ENCODE measurements at regions not wholly inside any gene's neighbourhood (a gene's known extent, or its start where the extent isn't known, plus 50 kb on each side); places are given as distances from the start of the nearest gene placed in this dataset.

DNA sequence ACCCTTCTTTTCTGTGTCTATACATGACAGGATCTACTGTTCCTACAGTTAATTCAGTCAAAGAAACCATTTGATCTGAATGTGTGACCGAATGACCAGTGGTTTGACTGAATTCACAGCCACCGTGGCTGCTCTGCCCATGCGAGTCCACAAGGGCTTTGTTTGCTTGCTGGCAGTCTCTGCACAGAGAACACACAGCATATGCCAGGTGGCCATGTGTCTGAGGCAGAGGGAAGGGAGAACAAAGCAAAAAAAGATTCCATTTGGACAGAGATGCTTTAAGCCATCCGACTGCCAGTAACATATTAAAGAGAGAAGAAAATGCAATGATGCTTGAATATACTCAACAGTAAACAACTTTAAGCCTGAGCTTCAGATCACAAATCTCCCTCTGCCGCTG lies 737.8 kb upstream of the CXADR start:
- H3K36me3 ChIP-seq = no peaks in the 10 kb centered on the region
- peak in 1 of 2 experiments; percentile 20 for DNase-seq

DNA sequence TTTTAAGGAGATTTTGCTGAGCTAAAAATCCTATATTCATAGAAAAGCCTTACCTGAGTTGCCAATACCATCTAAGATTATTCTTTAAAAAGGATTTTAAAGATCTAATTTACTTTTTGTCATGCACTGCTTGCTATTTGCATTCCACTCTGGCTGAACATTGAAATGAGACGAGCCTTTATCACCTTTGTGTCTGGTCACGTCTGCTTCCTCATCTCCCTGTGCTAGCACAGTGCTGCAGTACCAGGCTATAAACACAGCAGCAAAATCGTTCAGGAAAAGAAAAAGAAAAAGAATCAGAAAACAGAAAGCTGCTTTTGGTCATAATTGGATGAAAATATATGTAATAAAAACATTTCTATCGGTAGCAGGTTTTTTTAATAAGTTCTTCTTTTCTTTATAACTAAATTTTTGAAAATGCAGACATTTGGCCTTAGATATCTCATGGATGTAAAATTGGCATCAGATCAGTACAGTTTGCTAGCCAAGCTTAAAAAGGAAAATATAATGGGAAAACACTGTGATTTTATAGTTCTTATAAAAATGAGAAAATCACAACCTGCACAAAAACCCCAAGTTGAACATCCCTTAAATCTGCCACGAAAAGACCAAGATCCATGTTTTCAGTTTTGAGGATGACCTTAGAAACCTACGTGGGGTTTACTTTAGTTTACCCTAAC lies 735.7 kb upstream of the CXADR start:
- Histone ChIP-seq H3K36me3 (no peaks in the 10 kb centered on the region), H3K9me3 (replicated peaks) (no peaks in the 10 kb centered on the region; the same call in 1 of the 2 replicates), H3K27ac (no peak overlapping the region), H3K27me3 (no peaks in the 10 kb centered on the region), H3K4me1 (peaks cover 9% of the 10 kb centered on the region), H3K4me3 (no peak overlapping the region)
- no peak for DNase-seq

More for the DNA sequence above, 737.8 kb upstream of the CXADR start:
- Histone ChIP-seq H3K27ac (no peak overlapping the region), H3K4me1 (peaks cover 19% of the 10 kb centered on the region), H3K4me3 (no peak overlapping the region), H3K9me3 (replicated peaks) (no peaks in the 10 kb centered on the region), H3K27me3 (no peaks in the 10 kb centered on the region)

DNA sequence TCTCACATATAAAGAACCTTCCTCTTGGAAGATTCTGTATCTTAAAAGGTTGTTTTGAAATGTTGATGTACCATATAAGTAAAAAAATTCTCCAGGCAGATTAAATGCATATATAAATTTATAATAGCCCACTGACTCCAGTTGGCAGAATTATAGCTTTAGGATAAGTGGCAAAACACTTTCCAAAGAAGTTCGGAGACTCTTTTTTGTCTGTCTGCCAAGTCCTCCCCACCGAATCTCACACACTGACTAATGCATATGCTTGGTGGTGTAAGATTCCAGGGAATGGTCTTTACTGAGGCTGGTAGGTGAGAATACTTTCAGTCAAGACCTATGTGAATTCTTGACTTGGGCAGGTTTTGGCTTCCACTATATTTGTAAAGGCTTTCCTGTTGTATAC lies 724.3 kb upstream of the CXADR start:
- DNase-seq = no peak
- no peak overlapping the region for H3K27ac ChIP-seq

DNA sequence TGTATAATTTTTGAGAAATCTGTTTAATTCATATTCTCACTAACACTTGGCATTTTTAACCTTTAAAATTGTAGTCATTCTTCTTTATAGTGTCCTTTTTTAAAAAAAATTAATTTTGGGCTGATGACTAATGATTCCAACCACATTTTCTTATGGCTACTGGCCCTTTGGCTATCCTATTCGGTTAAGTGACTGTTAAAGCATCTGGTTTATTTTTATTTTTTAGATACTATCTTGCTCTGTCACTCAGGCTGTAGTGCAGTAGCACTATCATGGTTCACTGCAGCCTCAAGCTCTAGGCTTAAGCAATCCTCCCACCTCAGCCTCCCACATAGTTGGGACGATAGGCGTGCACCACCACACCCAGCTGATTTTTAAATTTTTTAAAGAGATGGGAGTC lies 723.2 kb upstream of the CXADR start:
- Histone ChIP-seq H3K27me3 (no peaks in the 10 kb centered on the region), H3K4me3 (no peak overlapping the region), H3K9me3 (replicated peaks) (no peaks in the 10 kb centered on the region), H3K4me1 (no peaks in the 10 kb centered on the region), H3K27ac (no peak overlapping the region), H3K36me3 (no peaks in the 10 kb centered on the region)
- no peak for DNase-seq

More for the DNA sequence above, 724.3 kb upstream of the CXADR start:
- no peaks in the 10 kb centered on the region; the same call in 1 of the 2 replicates for H3K9me3 ChIP-seq (replicated peaks)
- no peaks in the 10 kb centered on the region for H3K36me3 ChIP-seq
- H3K27me3 ChIP-seq = no peaks in the 10 kb centered on the region
- H3K4me3 ChIP-seq = no peak overlapping the region
- no peaks in the 10 kb centered on the region for H3K4me1 ChIP-seq

DNA sequence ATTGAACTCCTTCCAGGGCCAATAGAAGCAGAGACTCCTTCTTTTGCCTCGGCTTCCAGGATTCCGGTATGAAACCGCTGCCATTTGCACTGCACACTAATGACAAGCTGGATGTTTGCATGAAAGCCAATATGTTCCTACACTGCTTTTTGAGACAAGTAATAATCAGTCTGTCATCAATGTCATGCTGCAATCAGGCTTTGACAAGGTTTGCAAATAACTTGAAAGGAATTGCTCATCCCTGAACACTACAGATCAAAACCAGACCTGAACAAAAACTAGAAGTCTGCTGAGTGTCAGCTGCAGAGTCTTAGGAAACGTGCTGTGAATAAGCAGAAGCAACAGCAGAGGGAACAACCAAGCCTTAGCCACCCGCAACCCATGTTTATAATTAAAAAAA lies 720.7 kb upstream of the CXADR start:
- H3K4me1 ChIP-seq = no peaks in the 10 kb centered on the region
- no peaks in the 10 kb centered on the region for H3K36me3 ChIP-seq
- DNase-seq = no peak
- no peak overlapping the region for H3K27ac ChIP-seq
- H3K27me3 ChIP-seq = no peaks in the 10 kb centered on the region
- H3K9me3 ChIP-seq (replicated peaks) = no peaks in the 10 kb centered on the region
- no peak overlapping the region for H3K4me3 ChIP-seq

DNA sequence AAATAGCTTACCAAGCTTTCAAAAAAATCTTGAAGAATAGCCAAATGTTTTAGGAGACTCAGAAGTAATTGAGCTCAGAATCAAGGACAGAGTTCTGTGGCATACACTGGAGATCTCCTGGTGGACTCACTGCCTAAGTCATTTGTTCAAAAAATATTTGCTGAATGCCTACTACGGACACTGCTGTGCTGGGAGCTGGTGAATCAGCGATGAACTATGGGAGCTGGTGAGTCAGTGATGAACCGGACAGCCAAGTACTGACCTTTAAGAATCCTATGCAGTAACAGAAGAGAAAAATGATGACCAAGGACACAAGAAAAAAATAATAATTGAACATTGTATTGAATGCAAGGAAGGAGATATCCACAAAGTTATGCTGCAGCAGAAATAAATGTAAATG lies 717.9 kb upstream of the CXADR start:
- no peaks in the 10 kb centered on the region for H3K36me3 ChIP-seq
- H3K27ac ChIP-seq = no peak overlapping the region
- H3K27me3 ChIP-seq = no peaks in the 10 kb centered on the region
- DNase-seq = peak; percentile 15 to 25
- H3K9me3 ChIP-seq (replicated peaks) = no peaks in the 10 kb centered on the region
- no peak overlapping the region for H3K4me3 ChIP-seq
- no peaks in the 10 kb centered on the region for H3K4me1 ChIP-seq

DNA sequence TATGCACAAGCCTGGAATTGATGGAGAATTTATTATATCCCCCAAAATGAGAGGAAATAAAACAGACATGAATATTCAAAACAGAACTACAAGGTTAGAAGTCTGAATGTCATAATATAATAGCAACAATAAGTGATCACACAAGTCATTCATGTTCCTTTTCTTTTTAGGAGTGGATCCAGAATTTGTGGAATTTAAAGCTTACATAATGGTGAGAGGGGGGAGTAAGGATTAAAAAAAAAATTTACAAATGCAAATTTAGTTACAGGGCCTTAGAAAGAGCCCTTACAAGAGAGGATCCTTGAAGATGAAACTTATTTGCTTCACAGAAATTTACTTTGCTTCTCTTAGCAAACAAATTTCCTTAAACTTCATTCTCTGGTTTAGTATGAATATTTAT lies 716.1 kb upstream of the CXADR start:
- H3K4me3 ChIP-seq = no peak overlapping the region
- no peak for DNase-seq
- H3K4me1 ChIP-seq = peaks cover 4% of the 10 kb centered on the region
- H3K27me3 ChIP-seq = no peaks in the 10 kb centered on the region
- no peak overlapping the region for H3K27ac ChIP-seq
- H3K9me3 ChIP-seq (replicated peaks) = 0 out of 2 replicates have a peak, but pooled peaks cover 2% of the 10 kb centered on the region
- no peaks in the 10 kb centered on the region for H3K36me3 ChIP-seq

DNA sequence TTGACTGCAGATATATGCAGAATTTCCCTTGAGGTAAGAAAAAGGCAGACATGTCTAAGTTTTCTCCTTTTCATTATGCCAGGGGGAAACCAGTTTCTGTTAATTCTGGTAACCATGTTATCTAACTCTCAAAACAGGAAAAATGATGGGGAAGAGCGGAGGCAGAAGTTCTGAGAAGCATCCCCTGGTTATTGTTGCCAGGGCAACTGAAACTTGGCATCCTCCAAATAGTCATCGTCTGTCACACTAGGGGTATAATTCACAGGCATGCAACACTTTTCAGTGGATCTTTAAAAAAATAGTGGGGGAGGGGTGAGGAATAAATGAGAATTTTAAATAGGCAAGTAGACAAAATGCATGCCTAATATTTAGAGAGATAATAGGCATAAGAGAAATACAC lies 715.3 kb upstream of the CXADR start:
- H3K27ac ChIP-seq = no peak overlapping the region

DNA sequence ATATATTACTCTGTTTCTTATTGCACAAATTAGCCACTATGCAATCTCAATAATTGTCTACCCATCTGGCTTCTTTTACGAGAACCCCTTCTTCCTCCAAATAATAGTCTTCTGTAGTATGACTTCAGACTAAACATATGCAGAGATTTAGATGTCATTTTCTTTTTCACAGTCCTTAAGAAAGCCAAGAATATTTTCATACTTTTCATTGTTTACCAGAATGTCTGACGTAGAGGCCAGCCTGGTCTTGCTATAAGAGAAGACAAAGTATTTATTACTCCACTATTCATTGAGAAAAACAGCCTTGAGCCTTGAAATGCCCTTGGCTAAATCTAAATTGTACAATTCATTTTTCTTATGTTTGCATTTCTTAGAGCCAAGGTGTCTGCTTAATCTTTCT lies 714.9 kb upstream of the CXADR start:
- Histone ChIP-seq H3K27ac (no peak overlapping the region), H3K36me3 (no peaks in the 10 kb centered on the region), H3K4me3 (no peak overlapping the region), H3K4me1 (peaks cover 4% of the 10 kb centered on the region), H3K9me3 (replicated peaks) (0 out of 2 replicates have a peak, but pooled peaks cover 2% of the 10 kb centered on the region), H3K27me3 (no peaks in the 10 kb centered on the region)
- DNase-seq = no peak

More for the DNA sequence above, 715.3 kb upstream of the CXADR start:
- H3K27me3 ChIP-seq = no peaks in the 10 kb centered on the region
- DNase-seq = no peak
- H3K9me3 ChIP-seq (replicated peaks) = 0 out of 2 replicates have a peak, but pooled peaks cover 2% of the 10 kb centered on the region
- H3K4me3 ChIP-seq = no peak overlapping the region
- H3K4me1 ChIP-seq = peaks cover 4% of the 10 kb centered on the region
- H3K36me3 ChIP-seq = no peaks in the 10 kb centered on the region

DNA sequence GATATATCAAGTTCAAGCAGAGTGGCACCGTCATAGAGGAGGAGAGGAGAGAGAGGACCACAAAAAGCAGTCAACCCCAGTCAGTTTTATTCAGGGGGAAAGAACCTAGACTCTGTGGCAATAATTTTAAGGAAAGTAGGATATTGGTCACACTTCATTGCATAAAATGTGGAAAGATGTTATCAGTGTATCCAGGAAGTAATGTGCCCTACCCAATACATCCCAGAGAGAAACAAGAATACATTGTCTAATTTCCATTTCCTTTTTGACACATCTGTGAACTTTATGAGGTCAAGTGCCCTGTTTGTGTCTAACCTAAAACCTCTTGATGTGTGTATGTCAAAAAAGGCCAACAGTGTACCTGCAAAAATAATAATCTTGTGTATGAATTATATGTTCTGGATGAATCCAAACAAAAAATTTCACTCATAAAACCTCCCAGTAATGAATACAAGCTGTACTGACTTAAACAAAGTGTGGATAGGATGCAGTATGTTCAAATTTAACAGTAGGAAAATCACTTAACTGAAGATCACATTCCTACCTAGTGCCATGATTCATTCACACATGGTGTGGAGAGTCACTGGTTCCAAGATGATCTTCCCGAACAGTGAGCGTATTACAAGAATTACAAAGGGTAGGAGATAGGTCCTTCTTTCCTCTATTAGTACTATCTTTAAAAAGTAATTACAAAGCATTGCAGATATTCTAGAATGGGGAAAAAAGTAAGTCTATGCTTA lies 712.1 kb upstream of the CXADR start:
- peak in 1 of 2 experiments; percentile 26 for DNase-seq
- Histone ChIP-seq H3K4me1 (peaks cover 4% of the 10 kb centered on the region), H3K36me3 (no peaks in the 10 kb centered on the region), H3K27ac (peak overlapping the region; percentile 28; the same call in 1 of the 2 replicates), H3K27me3 (no peaks in the 10 kb centered on the region), H3K9me3 (replicated peaks) (0 out of 2 replicates have a peak, but pooled peaks cover 6% of the 10 kb centered on the region), H3K4me3 (no peak overlapping the region)

DNA sequence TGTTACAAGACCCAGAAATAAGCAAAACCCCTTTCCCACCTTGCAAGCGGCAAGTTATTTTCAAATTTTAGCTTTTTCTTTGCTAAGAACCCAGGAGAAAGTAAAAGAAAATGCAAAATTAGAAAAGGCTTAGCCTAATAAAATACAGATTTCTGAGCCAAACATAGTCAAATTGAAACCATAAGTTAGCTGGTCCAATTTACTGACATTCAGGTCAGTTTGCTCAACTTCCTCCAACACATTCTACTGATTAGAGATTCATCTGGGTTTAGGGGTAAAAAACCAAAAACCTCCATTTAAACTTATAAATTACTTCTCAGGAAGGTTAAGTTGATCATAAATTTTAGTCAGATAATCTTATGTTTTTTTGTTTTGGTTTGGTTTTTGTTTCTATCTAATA lies 701.8 kb upstream of the CXADR start:
- H3K27ac ChIP-seq = no peak overlapping the region
- no peak overlapping the region for H3K4me3 ChIP-seq
- H3K36me3 ChIP-seq = no peaks in the 10 kb centered on the region
- no peaks in the 10 kb centered on the region for H3K27me3 ChIP-seq
- H3K4me1 ChIP-seq = no peaks in the 10 kb centered on the region
- DNase-seq = no peak
- no peaks in the 10 kb centered on the region for H3K9me3 ChIP-seq (replicated peaks)

DNA sequence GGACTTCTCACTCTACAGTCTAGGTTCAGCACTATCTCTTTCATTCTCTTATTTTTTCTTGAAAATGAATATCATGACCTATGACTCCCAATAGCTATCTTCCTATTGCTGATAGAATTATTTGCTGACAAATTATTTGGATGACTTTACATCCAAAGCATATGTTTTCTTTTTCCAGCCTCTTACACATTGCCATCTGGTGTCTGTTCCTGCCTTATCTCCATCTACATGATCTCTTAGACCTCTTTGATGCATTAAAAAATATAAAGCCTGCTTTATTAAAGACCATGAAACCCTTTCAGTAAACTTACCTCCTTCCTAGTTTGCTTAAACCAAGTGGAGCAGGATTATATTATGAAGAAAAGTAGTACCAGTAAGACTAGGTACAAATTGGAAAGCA lies 700.9 kb upstream of the CXADR start:
- DNase-seq = no peak
- H3K4me1 ChIP-seq = no peaks in the 10 kb centered on the region
- no peaks in the 10 kb centered on the region for H3K36me3 ChIP-seq
- H3K4me3 ChIP-seq = no peak overlapping the region
- no peaks in the 10 kb centered on the region for H3K27me3 ChIP-seq
- H3K9me3 ChIP-seq (replicated peaks) = no peaks in the 10 kb centered on the region
- no peak overlapping the region for H3K27ac ChIP-seq

DNA sequence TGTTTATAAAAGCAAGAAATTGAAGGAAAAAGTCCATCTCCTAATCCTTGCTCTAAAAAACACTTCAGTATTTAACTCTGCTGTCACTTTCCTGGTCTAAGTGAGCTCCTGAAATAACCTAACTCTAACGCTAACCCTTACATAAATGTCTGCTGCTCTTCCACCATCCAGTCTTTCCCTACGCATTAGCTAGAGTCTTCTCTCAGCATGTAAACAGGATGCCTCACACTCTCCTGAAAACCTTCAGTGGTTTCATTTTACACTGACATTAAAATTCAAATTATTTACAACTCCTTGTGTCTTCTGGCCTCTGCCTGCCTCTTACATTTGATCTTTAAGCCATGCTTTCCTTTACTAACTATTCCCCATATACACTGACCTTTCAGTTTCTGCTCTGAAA lies 697.6 kb upstream of the CXADR start:
- H3K36me3 ChIP-seq = no peaks in the 10 kb centered on the region

DNA sequence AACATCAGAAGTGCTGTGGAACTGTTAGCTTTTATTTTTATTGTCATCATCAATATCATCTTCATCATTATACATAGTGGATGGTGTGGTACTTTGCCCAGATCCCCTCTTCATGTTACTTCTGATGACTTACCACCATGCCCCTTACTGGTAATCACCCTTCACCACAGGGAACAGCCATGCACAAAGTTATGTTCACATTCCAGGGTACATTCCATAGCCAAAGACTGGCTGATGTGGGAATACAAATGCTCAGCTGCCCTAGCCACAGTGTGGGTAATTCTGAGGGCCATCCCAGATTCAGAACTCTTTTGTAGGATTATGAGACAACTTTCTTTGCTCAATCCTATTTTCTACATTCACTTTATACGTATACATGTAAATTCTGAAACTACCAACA lies 691.3 kb upstream of the CXADR start:
- H3K36me3 ChIP-seq = no peaks in the 10 kb centered on the region
- H3K27ac ChIP-seq = no peak overlapping the region
- H3K9me3 ChIP-seq (replicated peaks) = no peaks in the 10 kb centered on the region
- H3K4me1 ChIP-seq = peaks cover 3% of the 10 kb centered on the region
- no peaks in the 10 kb centered on the region for H3K27me3 ChIP-seq
- peak in 1 of 2 experiments; percentile 19 for DNase-seq
- H3K4me3 ChIP-seq = no peak overlapping the region

More for the DNA sequence above, 697.6 kb upstream of the CXADR start:
- DNase-seq = no peak
- Histone ChIP-seq H3K27me3 (no peaks in the 10 kb centered on the region), H3K27ac (no peak overlapping the region), H3K4me1 (no peaks in the 10 kb centered on the region), H3K4me3 (no peak overlapping the region), H3K9me3 (replicated peaks) (no peaks in the 10 kb centered on the region)

DNA sequence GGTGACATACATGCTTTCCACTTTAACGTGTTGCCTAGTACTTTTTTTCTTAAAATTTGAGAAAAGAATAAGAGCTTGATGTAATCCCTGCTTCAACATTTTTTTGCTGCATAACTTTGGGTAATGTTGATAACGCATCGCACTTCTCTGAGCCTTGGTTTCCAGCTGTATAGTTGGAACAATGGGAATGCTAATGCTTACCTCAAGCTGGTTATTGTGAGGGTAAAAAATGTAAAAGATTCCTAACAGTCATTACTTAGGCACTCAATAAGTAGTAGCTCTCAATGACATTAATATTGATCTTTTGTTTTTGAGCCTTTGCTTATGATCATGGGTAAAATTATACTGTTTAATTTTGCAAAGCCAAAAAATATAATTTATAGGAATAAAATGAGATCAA lies 683.3 kb upstream of the CXADR start:
- H3K36me3 ChIP-seq = no peaks in the 10 kb centered on the region
- no peak overlapping the region for H3K27ac ChIP-seq
- peaks cover under 1% of the 10 kb centered on the region; the same call in 1 of the 2 replicates for H3K4me1 ChIP-seq
- H3K27me3 ChIP-seq = no peaks in the 10 kb centered on the region
- no peak overlapping the region for H3K4me3 ChIP-seq
- DNase-seq = no peak
- no peaks in the 10 kb centered on the region for H3K9me3 ChIP-seq (replicated peaks)
